ENCODE measurements at regions not wholly inside any gene's neighbourhood (a gene's known extent, or its start where the extent isn't known, plus 50 kb on each side); places are given as distances from the start of the nearest gene placed in this dataset.

DNA sequence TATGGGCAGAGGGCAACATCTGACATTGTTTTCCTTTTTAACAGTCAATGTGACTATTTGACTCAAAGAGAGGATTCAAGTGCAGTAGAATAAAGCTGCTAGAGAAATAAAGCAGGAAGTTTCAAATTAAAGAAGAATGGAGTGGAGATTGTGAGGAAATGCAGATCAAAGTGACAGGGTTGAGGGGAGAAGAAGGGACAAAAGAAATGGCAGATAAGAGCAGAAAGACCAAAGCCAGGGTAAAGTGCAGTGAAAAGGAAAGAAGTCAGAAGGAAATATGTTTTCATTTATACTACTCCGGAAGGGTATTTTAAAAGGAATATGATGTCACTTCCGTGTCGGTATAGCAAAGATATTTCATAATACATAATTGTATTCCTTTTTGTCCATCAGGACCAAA lies 297.5 kb upstream of the CRIM1 start:
- Histone ChIP-seq H3K9me3 (ENCODE audit: control insufficient read depth, low read length) (no peaks in the 10 kb centered on the region), H3K4me1 (ENCODE audit: control insufficient read depth, insufficient read depth, low read length) (no peaks in the 10 kb centered on the region), H3K4me3 (ENCODE audit: low read length) (no peak overlapping the region), H3K9ac (ENCODE audit: low read length) (no peak overlapping the region), H3K27me3 (replicated peaks; ENCODE audit: control insufficient read depth, insufficient read depth, low read length) (no peaks in the 10 kb centered on the region), H3K36me3 (ENCODE audit: control insufficient read depth, insufficient read depth, low read length, severe bottlenecking) (no peaks in the 10 kb centered on the region)
- no peak for DNase-seq (ENCODE audit: low read depth)

DNA sequence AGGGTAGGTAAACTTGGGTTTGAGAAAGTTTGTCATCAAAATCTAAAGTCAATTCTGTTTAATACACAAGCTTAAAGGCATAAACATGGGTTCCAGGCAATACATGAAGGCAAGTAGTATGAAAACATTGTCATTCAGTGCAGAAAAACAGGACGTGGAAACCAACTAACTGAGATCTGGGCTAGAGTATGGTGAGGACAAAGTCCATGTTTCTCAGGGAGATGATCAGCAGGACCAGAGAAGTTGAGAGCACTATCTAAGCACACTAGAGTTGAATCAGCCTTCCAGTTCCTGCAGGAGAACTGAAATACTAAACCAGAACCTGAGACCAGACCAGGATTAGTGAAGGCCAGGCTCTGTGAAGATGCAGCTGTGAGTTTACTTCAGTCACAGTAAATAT lies 302.8 kb upstream of the CRIM1 start:
- DNase-seq (ENCODE audit: low read depth) = no peak
- no peaks in the 10 kb centered on the region for H3K4me1 ChIP-seq (ENCODE audit: control insufficient read depth, insufficient read depth, low read length)
- H3K9me3 ChIP-seq (ENCODE audit: control insufficient read depth, low read length) = no peaks in the 10 kb centered on the region
- H3K36me3 ChIP-seq (ENCODE audit: control insufficient read depth, insufficient read depth, low read length, severe bottlenecking) = no peaks in the 10 kb centered on the region
- H3K27me3 ChIP-seq (replicated peaks; ENCODE audit: control insufficient read depth, insufficient read depth, low read length) = no peaks in the 10 kb centered on the region
- H3K4me3 ChIP-seq (ENCODE audit: low read length) = no peak overlapping the region
- H3K9ac ChIP-seq (ENCODE audit: low read length) = no peak overlapping the region

DNA sequence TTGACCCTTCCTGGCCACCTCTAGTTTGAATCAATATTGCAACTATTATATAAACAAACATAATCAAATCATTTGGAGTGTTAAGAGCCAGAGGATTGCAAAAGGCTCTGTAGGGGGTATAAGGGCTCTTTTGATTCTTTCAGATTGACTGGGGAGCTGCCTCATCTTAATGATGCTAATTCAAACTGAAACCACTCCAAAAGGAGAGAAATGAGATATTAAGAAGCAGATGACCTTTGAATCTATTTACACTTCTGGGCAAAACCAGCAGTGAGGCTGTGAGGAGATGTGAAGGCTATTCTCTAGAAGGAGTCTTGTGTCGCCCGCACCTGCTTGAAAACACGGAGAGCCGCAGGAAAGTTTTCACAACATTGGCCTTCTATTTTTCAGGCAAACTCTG lies 311.2 kb upstream of the CRIM1 start:
- Histone ChIP-seq H3K36me3 (ENCODE audit: control insufficient read depth, insufficient read depth, low read length, severe bottlenecking) (no peaks in the 10 kb centered on the region), H3K4me1 (ENCODE audit: control insufficient read depth, insufficient read depth, low read length) (no peaks in the 10 kb centered on the region), H3K27me3 (replicated peaks; ENCODE audit: control insufficient read depth, insufficient read depth, low read length) (no peaks in the 10 kb centered on the region), H3K4me3 (ENCODE audit: low read length) (no peak overlapping the region), H3K9me3 (ENCODE audit: control insufficient read depth, low read length) (no peaks in the 10 kb centered on the region), H3K9ac (ENCODE audit: low read length) (no peak overlapping the region)
- no peak for DNase-seq (ENCODE audit: low read depth)

DNA sequence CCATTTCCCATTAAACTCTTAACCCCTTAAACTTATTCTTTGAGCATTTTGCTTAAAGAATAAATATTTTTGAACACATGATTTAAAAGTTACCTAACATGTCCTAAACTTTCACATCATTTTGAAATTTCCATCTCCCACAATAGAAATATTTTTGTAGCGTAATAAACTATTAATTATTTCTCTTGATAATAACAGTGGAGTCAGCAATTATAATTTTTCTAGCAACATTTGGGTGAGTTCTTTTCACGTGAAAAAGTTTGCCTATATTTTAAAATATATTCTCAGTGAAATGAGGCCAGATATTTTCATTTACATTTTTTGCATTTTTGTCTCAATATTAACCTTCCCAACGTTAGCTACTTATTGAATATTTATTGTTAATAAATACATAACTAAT lies 320.4 kb upstream of the CRIM1 start:
- H3K4me1 ChIP-seq (ENCODE audit: control insufficient read depth, insufficient read depth, low read length) = no peaks in the 10 kb centered on the region
- no peaks in the 10 kb centered on the region for H3K9me3 ChIP-seq (ENCODE audit: control insufficient read depth, low read length)
- H3K36me3 ChIP-seq (ENCODE audit: control insufficient read depth, insufficient read depth, low read length, severe bottlenecking) = no peaks in the 10 kb centered on the region
- H3K4me3 ChIP-seq (ENCODE audit: low read length) = no peak overlapping the region
- no peak for DNase-seq (ENCODE audit: low read depth)
- no peaks in the 10 kb centered on the region for H3K27me3 ChIP-seq (replicated peaks; ENCODE audit: control insufficient read depth, insufficient read depth, low read length)
- no peak overlapping the region for H3K9ac ChIP-seq (ENCODE audit: low read length)

DNA sequence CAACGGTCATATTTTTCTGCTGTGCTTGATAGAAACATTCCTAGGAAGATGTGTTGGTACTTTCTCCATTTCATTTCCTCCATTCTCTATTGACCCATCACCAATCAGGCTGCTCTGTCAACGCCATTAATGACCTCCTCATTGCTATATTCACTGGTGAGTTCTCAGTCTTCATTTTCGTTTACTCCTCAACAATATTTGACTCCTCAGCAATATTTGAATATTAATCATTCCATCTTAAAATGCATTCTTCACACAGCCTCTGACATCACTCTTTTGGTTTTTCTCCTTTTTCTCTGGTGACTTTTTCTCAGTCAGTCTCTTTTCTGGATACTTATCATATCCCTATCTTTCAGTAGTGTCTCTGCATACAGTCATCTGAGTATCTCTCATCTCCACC lies 323.5 kb upstream of the CRIM1 start:
- Histone ChIP-seq H3K4me3 (ENCODE audit: low read length) (no peak overlapping the region), H3K36me3 (ENCODE audit: control insufficient read depth, insufficient read depth, low read length, severe bottlenecking) (no peaks in the 10 kb centered on the region), H3K9me3 (ENCODE audit: control insufficient read depth, low read length) (no peaks in the 10 kb centered on the region), H3K9ac (ENCODE audit: low read length) (no peak overlapping the region), H3K27me3 (replicated peaks; ENCODE audit: control insufficient read depth, insufficient read depth, low read length) (no peaks in the 10 kb centered on the region), H3K4me1 (ENCODE audit: control insufficient read depth, insufficient read depth, low read length) (no peaks in the 10 kb centered on the region)
- DNase-seq (ENCODE audit: low read depth) = no peak

DNA sequence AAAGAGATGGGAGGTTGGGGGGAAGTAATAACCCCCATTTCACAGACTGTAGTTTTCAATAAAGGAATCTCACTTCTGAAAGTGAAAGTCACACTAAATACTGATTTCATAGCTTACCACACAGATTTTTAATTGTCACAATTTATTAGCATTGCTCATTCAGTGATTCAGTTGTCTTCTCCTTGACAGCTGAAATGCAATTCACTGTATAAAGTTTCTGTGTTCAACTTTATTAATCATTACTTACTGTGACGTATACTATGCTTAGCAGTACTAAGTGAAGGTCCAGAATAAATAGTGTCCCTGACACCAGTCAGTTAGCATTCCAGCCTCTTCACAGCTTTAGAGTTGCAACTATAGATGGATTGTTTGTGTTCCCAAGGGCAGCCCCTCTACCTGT lies 324.1 kb upstream of the CRIM1 start:
- DNase-seq (ENCODE audit: low read depth) = no peak
- Histone ChIP-seq H3K9ac (ENCODE audit: low read length) (no peak overlapping the region), H3K27me3 (replicated peaks; ENCODE audit: control insufficient read depth, insufficient read depth, low read length) (no peaks in the 10 kb centered on the region), H3K9me3 (ENCODE audit: control insufficient read depth, low read length) (no peaks in the 10 kb centered on the region), H3K36me3 (ENCODE audit: control insufficient read depth, insufficient read depth, low read length, severe bottlenecking) (no peaks in the 10 kb centered on the region), H3K4me1 (ENCODE audit: control insufficient read depth, insufficient read depth, low read length) (no peaks in the 10 kb centered on the region), H3K4me3 (ENCODE audit: low read length) (no peak overlapping the region)

DNA sequence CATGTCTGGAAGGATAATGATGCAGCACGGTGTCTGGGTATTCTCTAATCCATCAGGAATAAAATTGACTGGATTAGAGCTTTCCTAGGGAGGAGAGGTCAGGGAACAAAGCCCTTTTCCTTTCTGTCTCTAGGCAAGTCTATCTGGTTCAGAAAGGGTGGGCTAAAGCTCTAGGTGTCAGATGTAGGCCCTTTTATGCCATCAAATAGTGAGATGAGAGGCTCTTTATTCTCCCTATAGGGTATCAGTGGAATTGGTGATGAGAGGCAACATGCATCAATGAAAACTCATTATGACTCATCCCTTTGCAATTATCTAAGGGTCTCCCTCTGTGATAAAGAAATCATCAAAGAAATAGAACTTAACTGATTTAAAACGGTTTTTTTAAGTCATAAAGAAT lies 328.0 kb upstream of the CRIM1 start:
- H3K9ac ChIP-seq (ENCODE audit: low read length) = no peak overlapping the region
- DNase-seq (ENCODE audit: low read depth) = no peak

DNA sequence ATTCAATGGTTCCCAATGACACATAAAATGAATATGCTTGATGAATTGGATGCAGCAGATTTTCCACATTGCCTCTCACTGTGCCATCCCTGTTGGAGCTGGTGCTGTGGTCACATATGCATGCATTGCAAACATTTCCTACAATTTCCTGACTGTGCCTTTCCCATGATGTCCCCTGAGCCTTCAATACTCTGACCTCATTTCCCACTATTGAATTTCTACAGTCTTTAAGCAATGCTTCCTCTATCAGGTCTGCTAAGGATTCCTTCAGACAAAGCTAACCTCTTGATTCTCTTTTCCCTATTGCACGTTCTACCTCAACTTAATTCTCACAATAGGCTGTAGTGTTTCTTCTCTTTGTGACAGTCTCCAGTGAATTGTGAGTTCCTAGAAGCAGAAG lies 342.5 kb upstream of the CRIM1 start:
- H3K9me3 ChIP-seq (ENCODE audit: control insufficient read depth, low read length) = no peaks in the 10 kb centered on the region
- no peak for DNase-seq (ENCODE audit: low read depth)
- no peak overlapping the region for H3K9ac ChIP-seq (ENCODE audit: low read length)
- no peaks in the 10 kb centered on the region for H3K27me3 ChIP-seq (replicated peaks; ENCODE audit: control insufficient read depth, insufficient read depth, low read length)
- H3K36me3 ChIP-seq (ENCODE audit: control insufficient read depth, insufficient read depth, low read length, severe bottlenecking) = no peaks in the 10 kb centered on the region
- H3K4me1 ChIP-seq (ENCODE audit: control insufficient read depth, insufficient read depth, low read length) = no peaks in the 10 kb centered on the region
- H3K4me3 ChIP-seq (ENCODE audit: low read length) = no peak overlapping the region

More for the DNA sequence above, 328.0 kb upstream of the CRIM1 start:
- Histone ChIP-seq H3K4me3 (ENCODE audit: low read length) (no peak overlapping the region), H3K4me1 (ENCODE audit: control insufficient read depth, insufficient read depth, low read length) (no peaks in the 10 kb centered on the region), H3K27me3 (replicated peaks; ENCODE audit: control insufficient read depth, insufficient read depth, low read length) (no peaks in the 10 kb centered on the region), H3K36me3 (ENCODE audit: control insufficient read depth, insufficient read depth, low read length, severe bottlenecking) (no peaks in the 10 kb centered on the region), H3K9me3 (ENCODE audit: control insufficient read depth, low read length) (no peaks in the 10 kb centered on the region)

DNA sequence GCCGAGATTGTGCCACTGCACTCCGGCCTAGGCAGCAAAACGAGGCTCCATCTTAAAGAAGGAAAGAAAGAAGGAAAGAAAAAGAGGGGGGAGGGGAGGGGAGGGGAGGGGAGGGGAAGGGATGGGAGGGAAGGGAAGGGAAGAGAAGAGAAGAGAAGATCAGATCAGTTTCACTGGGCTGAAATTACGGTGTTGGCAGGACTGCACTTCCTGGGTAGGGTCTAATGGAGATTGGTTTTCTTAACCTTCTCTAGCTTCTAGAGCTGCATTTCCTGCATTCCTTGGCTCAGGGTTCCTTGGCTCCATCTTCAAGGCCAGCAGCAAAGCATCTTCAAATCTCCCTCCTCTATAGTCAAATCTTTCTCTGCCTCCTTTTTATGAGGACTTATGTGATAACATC lies 349.1 kb upstream of the CRIM1 start:
- H3K4me1 ChIP-seq (ENCODE audit: control insufficient read depth, insufficient read depth, low read length) = no peaks in the 10 kb centered on the region
- H3K36me3 ChIP-seq (ENCODE audit: control insufficient read depth, insufficient read depth, low read length, severe bottlenecking) = no peaks in the 10 kb centered on the region
- no peak overlapping the region for H3K4me3 ChIP-seq (ENCODE audit: low read length)
- H3K27me3 ChIP-seq (replicated peaks; ENCODE audit: control insufficient read depth, insufficient read depth, low read length) = no peaks in the 10 kb centered on the region
- no peaks in the 10 kb centered on the region for H3K9me3 ChIP-seq (ENCODE audit: control insufficient read depth, low read length)
- no peak overlapping the region for H3K9ac ChIP-seq (ENCODE audit: low read length)
- DNase-seq (ENCODE audit: low read depth) = no peak

DNA sequence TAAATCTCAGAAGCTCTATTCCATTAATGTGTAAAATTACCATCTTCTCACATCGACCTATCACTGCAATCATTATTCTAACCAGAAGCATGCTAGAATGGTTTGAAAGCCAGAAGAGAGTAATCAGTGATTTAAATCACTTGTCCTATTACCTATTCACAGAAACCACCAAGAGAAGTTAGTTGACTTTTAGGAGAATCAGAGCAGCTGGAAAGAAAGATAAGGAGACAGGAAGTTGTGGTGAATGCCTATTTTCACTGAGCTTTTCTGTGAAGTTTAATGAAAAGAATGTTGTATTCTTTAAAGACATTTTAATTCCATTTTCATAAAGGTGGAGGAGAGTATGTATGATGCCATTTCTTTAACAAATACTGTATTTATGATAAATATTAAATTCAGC lies 352.6 kb upstream of the CRIM1 start:
- H3K27me3 ChIP-seq (replicated peaks; ENCODE audit: control insufficient read depth, insufficient read depth, low read length) = no peaks in the 10 kb centered on the region
- H3K4me1 ChIP-seq (ENCODE audit: control insufficient read depth, insufficient read depth, low read length) = no peaks in the 10 kb centered on the region
- no peak for DNase-seq (ENCODE audit: low read depth)
- H3K9ac ChIP-seq (ENCODE audit: low read length) = no peak overlapping the region
- H3K9me3 ChIP-seq (ENCODE audit: control insufficient read depth, low read length) = no peaks in the 10 kb centered on the region
- no peak overlapping the region for H3K4me3 ChIP-seq (ENCODE audit: low read length)
- H3K36me3 ChIP-seq (ENCODE audit: control insufficient read depth, insufficient read depth, low read length, severe bottlenecking) = no peaks in the 10 kb centered on the region

DNA sequence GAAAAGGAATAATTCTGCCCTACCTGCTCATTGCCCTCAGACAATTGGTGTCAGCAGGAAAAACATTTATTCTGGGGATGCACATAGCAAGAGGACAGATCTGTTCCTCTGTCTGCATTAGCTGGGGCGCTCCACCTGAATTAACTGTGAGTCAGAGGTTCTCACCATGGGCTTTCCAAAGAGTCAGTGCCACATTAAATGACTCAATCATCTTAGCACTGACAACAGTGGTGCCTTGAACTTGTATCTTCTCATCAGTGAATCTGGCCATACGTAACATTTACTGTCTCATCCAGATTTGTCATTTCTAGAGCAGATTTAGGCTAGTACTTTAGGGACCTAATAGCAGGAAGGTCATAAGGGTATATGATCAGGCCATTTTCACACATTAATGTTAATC lies 358.1 kb upstream of the CRIM1 start:
- Histone ChIP-seq H3K36me3 (ENCODE audit: control insufficient read depth, insufficient read depth, low read length, severe bottlenecking) (no peaks in the 10 kb centered on the region), H3K4me3 (ENCODE audit: low read length) (no peak overlapping the region), H3K4me1 (ENCODE audit: control insufficient read depth, insufficient read depth, low read length) (no peaks in the 10 kb centered on the region), H3K27me3 (replicated peaks; ENCODE audit: control insufficient read depth, insufficient read depth, low read length) (no peaks in the 10 kb centered on the region), H3K9me3 (ENCODE audit: control insufficient read depth, low read length) (no peaks in the 10 kb centered on the region), H3K9ac (ENCODE audit: low read length) (no peak overlapping the region)
- DNase-seq (ENCODE audit: low read depth) = no peak

DNA sequence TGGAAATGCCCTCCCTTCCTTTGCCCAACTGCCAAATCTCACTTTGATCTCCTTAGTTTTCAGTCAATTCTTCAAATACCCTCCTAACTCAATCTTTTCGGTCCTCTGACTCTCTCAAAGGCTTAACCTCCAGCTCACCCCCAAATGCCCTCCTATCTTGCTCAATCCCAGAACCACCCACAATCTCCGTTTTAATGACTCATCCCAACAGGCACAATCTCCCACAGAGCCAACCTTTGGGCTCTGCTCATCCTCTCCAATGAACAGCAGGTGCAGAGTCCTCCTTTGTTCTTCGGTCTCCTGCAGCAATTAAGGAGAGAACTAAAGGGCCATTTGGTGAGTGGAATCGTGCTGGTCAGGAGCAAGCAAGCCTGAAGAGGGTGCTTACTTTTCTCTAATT lies 366.1 kb upstream of the CRIM1 start:
- no peak for DNase-seq (ENCODE audit: low read depth)
- Histone ChIP-seq H3K9me3 (ENCODE audit: control insufficient read depth, low read length) (no peaks in the 10 kb centered on the region), H3K27me3 (replicated peaks; ENCODE audit: control insufficient read depth, insufficient read depth, low read length) (no peaks in the 10 kb centered on the region), H3K9ac (ENCODE audit: low read length) (no peak overlapping the region), H3K36me3 (ENCODE audit: control insufficient read depth, insufficient read depth, low read length, severe bottlenecking) (no peaks in the 10 kb centered on the region), H3K4me1 (ENCODE audit: control insufficient read depth, insufficient read depth, low read length) (no peaks in the 10 kb centered on the region), H3K4me3 (ENCODE audit: low read length) (no peak overlapping the region)
